ENCODE measurements at regions not wholly inside any gene's neighbourhood (a gene's known extent, or its start where the extent isn't known, plus 50 kb on each side); places are given as distances from the start of the nearest gene placed in this dataset.

DNA sequence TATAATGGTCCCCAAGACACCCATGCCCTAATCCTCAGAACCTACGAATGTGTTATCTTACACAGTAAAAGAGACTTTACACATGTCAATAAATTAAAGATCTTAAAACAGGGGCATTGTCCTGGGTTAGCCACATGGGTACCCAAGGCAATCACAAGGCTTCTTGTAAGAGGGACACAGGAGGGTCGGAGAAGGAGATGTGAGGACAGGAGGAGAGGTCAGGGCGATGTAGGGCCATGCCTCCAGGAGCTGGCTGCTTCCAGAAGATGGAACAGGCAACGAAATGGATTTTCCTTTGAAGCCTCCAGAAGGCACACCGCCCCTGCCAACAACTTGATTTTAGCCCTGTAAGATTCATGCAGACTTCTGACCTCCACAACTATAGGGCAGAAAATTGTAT, 262.7 kb downstream of the MEX3B start:
- TF ChIP-seq, protein P1, sequence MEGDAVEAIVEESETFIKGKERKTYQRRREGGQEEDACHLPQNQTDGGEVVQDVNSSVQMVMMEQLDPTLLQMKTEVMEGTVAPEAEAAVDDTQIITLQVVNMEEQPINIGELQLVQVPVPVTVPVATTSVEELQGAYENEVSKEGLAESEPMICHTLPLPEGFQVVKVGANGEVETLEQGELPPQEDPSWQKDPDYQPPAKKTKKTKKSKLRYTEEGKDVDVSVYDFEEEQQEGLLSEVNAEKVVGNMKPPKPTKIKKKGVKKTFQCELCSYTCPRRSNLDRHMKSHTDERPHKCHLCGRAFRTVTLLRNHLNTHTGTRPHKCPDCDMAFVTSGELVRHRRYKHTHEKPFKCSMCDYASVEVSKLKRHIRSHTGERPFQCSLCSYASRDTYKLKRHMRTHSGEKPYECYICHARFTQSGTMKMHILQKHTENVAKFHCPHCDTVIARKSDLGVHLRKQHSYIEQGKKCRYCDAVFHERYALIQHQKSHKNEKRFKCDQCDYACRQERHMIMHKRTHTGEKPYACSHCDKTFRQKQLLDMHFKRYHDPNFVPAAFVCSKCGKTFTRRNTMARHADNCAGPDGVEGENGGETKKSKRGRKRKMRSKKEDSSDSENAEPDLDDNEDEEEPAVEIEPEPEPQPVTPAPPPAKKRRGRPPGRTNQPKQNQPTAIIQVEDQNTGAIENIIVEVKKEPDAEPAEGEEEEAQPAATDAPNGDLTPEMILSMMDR (IDR thresholded peaks at IDR 0.05) = no peak
- TF ChIP-seq POLR2A (IDR thresholded peaks at IDR 0.05) = no peak
